DND-41 (cell line): ENCODE measurements at regions not wholly inside any gene's neighbourhood (a gene's known extent, or its start where the extent isn't known, plus 50 kb on each side); places are given as distances from the start of the nearest gene placed in this dataset.

Source experiments
- ATAC-seq: fragments of 200-7000 bp; cut with Tn5 transposase; 3 replicates; pipeline ENCODE4 v1.9.1; 2021; ENCODE audit warnings: low read depth; ENCODE audit not compliant: insufficient read depth
- DNase-seq: peaks from one replicate; pipeline ENCODE4 v3.0.0-alpha.2; 2020
- H2AFZ ChIP-seq: 2 replicates; pipeline ENCODE4 v1.6.0; 2012; ENCODE audit warnings: low read depth, low read length
- H3K27ac ChIP-seq: 2 replicates; pipeline ENCODE4 v1.5.1; 2012; ENCODE audit warnings: low read length, inconsistent platforms
- H3K27me3 ChIP-seq: fragments of 200-600 bp; sonication (generic); 2 replicates; pipeline ENCODE4 v1.6.0; 2012; ENCODE audit warnings: low read length, mild to moderate bottlenecking, inconsistent platforms; ENCODE audit not compliant: insufficient read depth, poor library complexity
- H3K36me3 ChIP-seq: 2 replicates; pipeline ENCODE4 v1.5.1; 2012; ENCODE audit warnings: low read length, inconsistent platforms; ENCODE audit not compliant: insufficient read depth
- H3K4me1 ChIP-seq: 2 replicates; pipeline ENCODE4 v1.5.1; 2012; ENCODE audit warnings: mild to moderate bottlenecking, low read length; ENCODE audit not compliant: insufficient read depth
- H3K4me2 ChIP-seq: 2 replicates; pipeline ENCODE4 v1.6.0; 2012; ENCODE audit warnings: mild to moderate bottlenecking, moderate library complexity, low read length, inconsistent platforms; ENCODE audit not compliant: insufficient read depth
- H3K4me3 ChIP-seq, 2 experiments: fragments of 200-600 bp in 1 of 2; shearing (Covaris generic) in 1 of 2; 2 replicates each; pipeline ENCODE4 v1.5.1; 2012 to 2016; ENCODE audit warnings: inconsistent platforms in 2 of 2, low read length in 2 of 2, mild to moderate bottlenecking in 2 of 2, low read depth in 1 of 2, moderate library complexity in 1 of 2
- H3K79me2 ChIP-seq: 2 replicates; pipeline ENCODE4 v1.6.0; 2012; ENCODE audit warnings: low read length, inconsistent platforms; ENCODE audit not compliant: insufficient read depth
- H3K9ac ChIP-seq: 2 replicates; pipeline ENCODE4 v1.6.0; 2012; ENCODE audit warnings: low read depth, mild to moderate bottlenecking, inconsistent platforms, low read length, moderate library complexity
- H3K9me3 ChIP-seq: 2 replicates; pipeline ENCODE4 v1.5.1; 2012; ENCODE audit warnings: low read length, moderate library complexity, mild to moderate bottlenecking, inconsistent platforms; ENCODE audit not compliant: insufficient read depth, severe bottlenecking
- H4K20me1 ChIP-seq: 2 replicates; pipeline ENCODE4 v1.6.0; 2012; ENCODE audit warnings: low read length; ENCODE audit not compliant: insufficient read depth
- CTCF ChIP-seq: IDR thresholded peaks from 2 replicates; pipeline ENCODE4 v1.5.1; 2012; ENCODE audit warnings: borderline replicate concordance, low read length, moderate library complexity, mild to moderate bottlenecking; ENCODE audit not compliant: poor library complexity, severe bottlenecking; ENCODE audit errors: extremely low read depth
- EZH2 ChIP-seq: IDR thresholded peaks from 3 replicates; pipeline ENCODE4 v1.6.1; 2012; ENCODE audit warnings: borderline replicate concordance, low read depth, mild to moderate bottlenecking, moderate library complexity, low read length, inconsistent platforms; ENCODE audit not compliant: severe bottlenecking

- H3K36me3 ChIP-seq, result no peaks in the 10 kb centered on the region
- TF ChIP-seq CTCF (no peak), EZH2 (no peak)
- no peak overlapping the region for H2AFZ ChIP-seq
Observed at GRCh38 chr3:8020047-8020841, 481.4 kb upstream of the LMCD1 start.

GRCh38 chr3:8027954-8028353 lies 473.7 kb upstream of the LMCD1 start:
- Histone ChIP-seq H3K27ac (no peak overlapping the region), H3K4me3 (no peak overlapping the region), H3K4me1 (no peaks in the 10 kb centered on the region), H3K79me2 (no peaks in the 10 kb centered on the region), H3K4me2 (no peak overlapping the region), H2AFZ (no peak overlapping the region), H3K27me3 (no peaks in the 10 kb centered on the region), H3K9ac (no peak overlapping the region), H3K36me3 (no peaks in the 10 kb centered on the region), H3K9me3 (no peaks in the 10 kb centered on the region), H4K20me1 (no peaks in the 10 kb centered on the region)
- no peak for TF ChIP-seq EZH2
- no peak for TF ChIP-seq CTCF
- no peak for DNase-seq
- no peak for ATAC-seq

More at GRCh38 chr3:8020047-8020841, 481.4 kb upstream of the LMCD1 start:
- Histone ChIP-seq H3K4me3 (no peak overlapping the region), H3K27me3 (no peaks in the 10 kb centered on the region), H3K9ac (no peak overlapping the region), H3K79me2 (no peaks in the 10 kb centered on the region), H3K27ac (no peak overlapping the region), H3K4me2 (no peak overlapping the region), H3K9me3 (no peaks in the 10 kb centered on the region), H4K20me1 (no peaks in the 10 kb centered on the region), H3K4me1 (no peaks in the 10 kb centered on the region)
- DNase-seq, result no peak
- no peak for ATAC-seq

GRCh38 chr3:8050283-8050682 lies 451.3 kb upstream of the LMCD1 start:
- no peak overlapping the region for H3K4me3 ChIP-seq
- DNase-seq (no peak), ATAC-seq (no peak)
- no peak overlapping the region for H2AFZ ChIP-seq
- H3K27ac ChIP-seq, result no peak overlapping the region
- H3K4me2 ChIP-seq, result no peak overlapping the region
- peaks cover 3% of the 10 kb centered on the region for H3K27me3 ChIP-seq
- no peaks in the 10 kb centered on the region for H3K79me2 ChIP-seq
- no peak overlapping the region for H3K9ac ChIP-seq
- no peaks in the 10 kb centered on the region for H3K4me1 ChIP-seq
- H3K9me3 ChIP-seq, result no peaks in the 10 kb centered on the region
- TF ChIP-seq CTCF (no peak), EZH2 (no peak)
- no peaks in the 10 kb centered on the region for H3K36me3 ChIP-seq
- H4K20me1 ChIP-seq, result no peaks in the 10 kb centered on the region
